ENCODE measurements at regions not wholly inside any gene's neighbourhood (a gene's known extent, or its start where the extent isn't known, plus 50 kb on each side); places are given as distances from the start of the nearest gene placed in this dataset.

GRCh38 chr3:65226287-65226686, 538.5 kb upstream of the ADAMTS9 start:
- Mint-ChIP-seq H3K4me3 (no peak overlapping the region), H3K27me3 (ENCODE audit: insufficient read depth) (no peaks in the 10 kb centered on the region), H3K27ac (no peak overlapping the region), H3K36me3 (ENCODE audit: low read depth) (no peaks in the 10 kb centered on the region), H3K4me1 (peaks cover 18% of the 10 kb centered on the region), H3K9me3 (no peaks in the 10 kb centered on the region)
- Histone ChIP-seq H3K27ac (ENCODE audit: low read depth, low read length) (no peak overlapping the region), H3K27me3 (ENCODE audit: control insufficient read depth, insufficient read depth, low read length, poor library complexity, severe bottlenecking) (no peaks in the 10 kb centered on the region), H3K4me1 (ENCODE audit: control insufficient read depth, insufficient read depth, low read length) (no peaks in the 10 kb centered on the region), H3K36me3 (ENCODE audit: control insufficient read depth, insufficient read depth, low read length) (no peaks in the 10 kb centered on the region), H3K9me3 (ENCODE audit: control insufficient read depth, low read length) (peaks cover 3% of the 10 kb centered on the region), H3K9ac (ENCODE audit: extremely low read depth, low read length, poor library complexity, severe bottlenecking) (no peak overlapping the region), H3K4me3 (ENCODE audit: low read length) (no peak overlapping the region)
- no peak for TF ChIP-seq CTCF (conservative IDR thresholded peaks at IDR 0.05)
- DNase-seq: no peak
- WGBS, 2 experiments (ENCODE audit: insufficient coverage in 1 of 2, insufficient read length in 1 of 2): 86% methylated on average over 1 of the region's 1 CpG; no CpG with 5 or more reads in 1 of the 2 experiments

- no peak overlapping the region for H3K9ac ChIP-seq (ENCODE audit: extremely low read depth, low read length, poor library complexity, severe bottlenecking)
- no peak overlapping the region for H3K4me3 Mint-ChIP-seq
- DNase-seq: no peak
- WGBS, 2 experiments (ENCODE audit: insufficient coverage in 1 of 2, insufficient read length in 1 of 2): 100% methylated on average over 1 of the region's 1 CpG; no CpG with 5 or more reads in 1 of the 2 experiments
- no peaks in the 10 kb centered on the region for H3K9me3 Mint-ChIP-seq
- no peaks in the 10 kb centered on the region for H3K36me3 Mint-ChIP-seq (ENCODE audit: low read depth)
- no peaks in the 10 kb centered on the region for H3K4me1 Mint-ChIP-seq
- no peaks in the 10 kb centered on the region for H3K36me3 ChIP-seq (ENCODE audit: control insufficient read depth, insufficient read depth, low read length)
- no peak for TF ChIP-seq CTCF (conservative IDR thresholded peaks at IDR 0.05)
- H3K9me3 ChIP-seq (ENCODE audit: control insufficient read depth, low read length): peaks cover 7% of the 10 kb centered on the region
- H3K27ac Mint-ChIP-seq: no peak overlapping the region
- H3K4me1 ChIP-seq (ENCODE audit: control insufficient read depth, insufficient read depth, low read length): no peaks in the 10 kb centered on the region
- no peak overlapping the region for H3K27ac ChIP-seq (ENCODE audit: low read depth, low read length)
- no peaks in the 10 kb centered on the region for H3K27me3 ChIP-seq (ENCODE audit: control insufficient read depth, insufficient read depth, low read length, poor library complexity, severe bottlenecking)
- H3K4me3 ChIP-seq (ENCODE audit: low read length): no peak overlapping the region
- no peaks in the 10 kb centered on the region for H3K27me3 Mint-ChIP-seq (ENCODE audit: insufficient read depth)
Measured at GRCh38 chr3:65210026-65210814, 522.4 kb upstream of the ADAMTS9 start.

- Histone ChIP-seq H3K27me3 (ENCODE audit: control insufficient read depth, insufficient read depth, low read length, poor library complexity, severe bottlenecking) (peaks cover 22% of the 10 kb centered on the region), H3K4me3 (ENCODE audit: low read length) (no peak overlapping the region), H3K27ac (ENCODE audit: low read depth, low read length) (no peak overlapping the region), H3K4me1 (ENCODE audit: control insufficient read depth, insufficient read depth, low read length) (peaks cover 14% of the 10 kb centered on the region), H3K9ac (ENCODE audit: extremely low read depth, low read length, poor library complexity, severe bottlenecking) (no peak overlapping the region), H3K9me3 (ENCODE audit: control insufficient read depth, low read length) (peaks cover 7% of the 10 kb centered on the region), H3K36me3 (ENCODE audit: control insufficient read depth, insufficient read depth, low read length) (no peaks in the 10 kb centered on the region)
- peaks cover 18% of the 10 kb centered on the region for H3K4me1 Mint-ChIP-seq
- 95% methylated on average over 2 of the region's 2 CpGs; no CpG with 5 or more reads in 1 of the 2 experiments for WGBS, 2 experiments (ENCODE audit: insufficient coverage in 1 of 2, insufficient read length in 1 of 2)
- no peak for TF ChIP-seq CTCF (conservative IDR thresholded peaks at IDR 0.05)
- no peaks in the 10 kb centered on the region for H3K36me3 Mint-ChIP-seq (ENCODE audit: low read depth)
- no peaks in the 10 kb centered on the region for H3K9me3 Mint-ChIP-seq
- H3K27me3 Mint-ChIP-seq (ENCODE audit: insufficient read depth): peaks cover 32% of the 10 kb centered on the region
- no peak for DNase-seq
- no peak overlapping the region for H3K4me3 Mint-ChIP-seq
- H3K27ac Mint-ChIP-seq: no peak overlapping the region
Measured at GRCh38 chr3:65202395-65202794, 514.6 kb upstream of the ADAMTS9 start.

Measured in endodermal cell (in vitro differentiated cells).